Neural cell (in vitro differentiated cells): ENCODE measurements at regions not wholly inside any gene's neighbourhood (a gene's known extent, or its start where the extent isn't known, plus 50 kb on each side); places are given as distances from the start of the nearest gene placed in this dataset.

Source experiments
- H2AFZ ChIP-seq: fragments of 200-600, 300-800 bp; sonication (generic), shearing (Covaris generic); 2 replicates; pipeline ENCODE4 v1.6.0; 2014; ENCODE audit warnings: low read depth, mild to moderate bottlenecking, antibody characterized with exemption, low read length, moderate library complexity
- H3F3A ChIP-seq: fragments of 200-600 bp; shearing (Covaris generic); 2 replicates; pipeline ENCODE4 v1.6.1; 2016; ENCODE audit warnings: mild to moderate bottlenecking, moderate library complexity, mixed read lengths, antibody characterized with exemption, low read length; ENCODE audit not compliant: insufficient read depth, poor library complexity, severe bottlenecking
- H3K27ac ChIP-seq: fragments of 200-600, 300-800 bp; sonication (generic), shearing (Covaris generic); 2 replicates; pipeline ENCODE4 v1.5.1; 2014; ENCODE audit warnings: mild to moderate bottlenecking, low read length, moderate library complexity
- H3K27me3 ChIP-seq: fragments of 300-800, 200-600 bp; sonication (generic), shearing (Covaris generic); 2 replicates; pipeline ENCODE4 v1.6.0; 2014; ENCODE audit warnings: mild to moderate bottlenecking, low read depth, low read length, moderate library complexity; ENCODE audit not compliant: insufficient read depth
- H3K36me3 ChIP-seq: fragments of 300-800, 200-600 bp; sonication (generic), shearing (Covaris generic); 2 replicates; pipeline ENCODE4 v1.5.1; 2014; ENCODE audit warnings: mild to moderate bottlenecking, antibody characterized with exemption, low read length, moderate library complexity; ENCODE audit not compliant: insufficient read depth
- H3K4me2 ChIP-seq: fragments of 300-800, 200-600 bp; sonication (generic), shearing (Covaris generic); 2 replicates; pipeline ENCODE4 v1.6.0; 2014; ENCODE audit warnings: mild to moderate bottlenecking, low read length
- H3K4me3 ChIP-seq: fragments of 300-800, 200-600 bp; sonication (generic), shearing (Covaris generic); 2 replicates; pipeline ENCODE4 v1.5.1; 2014; ENCODE audit warnings: mild to moderate bottlenecking, low read length, moderate library complexity
- H3K79me2 ChIP-seq: fragments of 200-600 bp; shearing (Covaris generic); replicated peaks from 2 replicates; pipeline ENCODE4 v1.6.0; 2014; ENCODE audit warnings: mild to moderate bottlenecking, low read length, moderate library complexity; ENCODE audit not compliant: insufficient read depth
- H3K9ac ChIP-seq: fragments of 300-800, 200-600 bp; sonication (generic), shearing (Covaris generic); 2 replicates; pipeline ENCODE4 v1.6.1; 2016; ENCODE audit warnings: mild to moderate bottlenecking, low read length, mixed read lengths
- H3K9me2 ChIP-seq: fragments of 200-600 bp; shearing (Covaris generic); 2 replicates; pipeline ENCODE4 v1.6.1; 2016; ENCODE audit warnings: mild to moderate bottlenecking, low read length, mixed read lengths; ENCODE audit not compliant: insufficient read depth
- H3K9me3 ChIP-seq: fragments of 200-600, 300-800 bp; sonication (generic), shearing (Covaris generic); 2 replicates; pipeline ENCODE4 v1.6.1; 2016; ENCODE audit warnings: mild to moderate bottlenecking, mixed run types, low read length, moderate library complexity, mixed read lengths
- H4K20me1 ChIP-seq: fragments of 200-600 bp; shearing (Covaris generic); 2 replicates; pipeline ENCODE4 v1.6.1; 2016; ENCODE audit warnings: mild to moderate bottlenecking, mixed run types; ENCODE audit not compliant: insufficient read depth
- CTCF ChIP-seq: fragments of 450-650 bp; IDR thresholded peaks from 2 replicates; pipeline ENCODE4 v1.5.1; 2014; ENCODE audit warnings: antibody characterized with exemption, mild to moderate bottlenecking, moderate library complexity; ENCODE audit not compliant: poor library complexity, severe bottlenecking
- EP300 ChIP-seq: fragments of 450-650 bp; conservative IDR thresholded peaks from 2 replicates; pipeline ENCODE4 v1.6.1; 2014; ENCODE audit warnings: antibody characterized with exemption, mild to moderate bottlenecking, moderate library complexity; ENCODE audit not compliant: poor library complexity, severe bottlenecking
- EZH2 ChIP-seq: fragments of 200-600, 300-800 bp; shearing (Covaris generic), sonication (generic); IDR thresholded peaks from 2 replicates; pipeline ENCODE4 v1.6.1; 2014; ENCODE audit warnings: antibody characterized with exemption, low read length, borderline replicate concordance, mild to moderate bottlenecking; ENCODE audit not compliant: insufficient read depth, poor library complexity, severe bottlenecking
- MXI1 ChIP-seq: fragments of 450-650 bp; conservative IDR thresholded peaks from 2 replicates; pipeline ENCODE4 v1.6.1; 2014; ENCODE audit warnings: antibody characterized with exemption, mild to moderate bottlenecking; ENCODE audit not compliant: poor library complexity, severe bottlenecking
- POLR2AphosphoS5 ChIP-seq: IDR thresholded peaks from 2 replicates; pipeline ENCODE4 v1.6.1; 2012
- RAD21 ChIP-seq: fragments of 450-650 bp; conservative IDR thresholded peaks from 2 replicates; pipeline ENCODE4 v1.6.1; 2014; ENCODE audit warnings: antibody characterized with exemption, mild to moderate bottlenecking, moderate library complexity
- REST ChIP-seq: IDR thresholded peaks from 2 replicates; pipeline ENCODE4 v1.6.1; 2012; ENCODE audit warnings: borderline replicate concordance
- SMC3 ChIP-seq: fragments of 450-650 bp; conservative IDR thresholded peaks from 2 replicates; pipeline ENCODE4 v1.6.1; 2014; ENCODE audit warnings: antibody characterized with exemption, mild to moderate bottlenecking, moderate library complexity; ENCODE audit not compliant: poor library complexity
- TAF1 ChIP-seq: IDR thresholded peaks from 2 replicates; pipeline ENCODE4 v1.6.1; 2012; ENCODE audit warnings: low read depth

GRCh38 chr3:190192087-190192486 lies 71.4 kb upstream of the P3H2 start:
- Histone ChIP-seq H3K9me3 (no peaks in the 10 kb centered on the region), H3K36me3 (no peaks in the 10 kb centered on the region), H3K4me2 (no peak overlapping the region), H3F3A (no peaks in the 10 kb centered on the region), H3K9ac (no peak overlapping the region), H3K79me2 (no peaks in the 10 kb centered on the region), H3K27me3 (no peaks in the 10 kb centered on the region), H3K27ac (no peak overlapping the region), H4K20me1 (no peaks in the 10 kb centered on the region), H2AFZ (no peak overlapping the region), H3K9me2 (no peaks in the 10 kb centered on the region), H3K4me3 (no peak overlapping the region)
- no peak for TF ChIP-seq POLR2AphosphoS5
- no peak for TF ChIP-seq TAF1
- no peak for TF ChIP-seq EZH2
- TF ChIP-seq EP300: no peak
- TF ChIP-seq RAD21: no peak
- no peak for TF ChIP-seq REST
- no peak for TF ChIP-seq CTCF
- TF ChIP-seq MXI1: no peak
- no peak for TF ChIP-seq SMC3

GRCh38 chr3:190188197-190188596 lies 67.5 kb upstream of the P3H2 start:
- no peak overlapping the region for H3K4me2 ChIP-seq
- no peaks in the 10 kb centered on the region for H3K9me2 ChIP-seq
- H2AFZ ChIP-seq: no peak overlapping the region
- no peak overlapping the region for H3K9ac ChIP-seq
- H3K9me3 ChIP-seq: no peaks in the 10 kb centered on the region
- no peaks in the 10 kb centered on the region for H3K79me2 ChIP-seq
- no peak for TF ChIP-seq REST
- no peak for TF ChIP-seq MXI1
- TF ChIP-seq EZH2: no peak
- no peak for TF ChIP-seq CTCF
- TF ChIP-seq SMC3: no peak
- TF ChIP-seq POLR2AphosphoS5: no peak
- no peak for TF ChIP-seq RAD21
- TF ChIP-seq TAF1: no peak
- no peak for TF ChIP-seq EP300
- no peaks in the 10 kb centered on the region for H4K20me1 ChIP-seq
- H3K27me3 ChIP-seq: no peaks in the 10 kb centered on the region
- H3F3A ChIP-seq: peaks cover 4% of the 10 kb centered on the region
- no peak overlapping the region for H3K27ac ChIP-seq
- H3K36me3 ChIP-seq: no peaks in the 10 kb centered on the region
- H3K4me3 ChIP-seq: no peak overlapping the region
